ENCODE measurements at regions not wholly inside any gene's neighbourhood (a gene's known extent, or its start where the extent isn't known, plus 50 kb on each side); places are given as distances from the start of the nearest gene placed in this dataset.

- ATAC-seq: no peak
- Histone ChIP-seq H3K9me3 (no peaks in the 10 kb centered on the region), H3K36me3 (no peaks in the 10 kb centered on the region), H3K27me3 (no peaks in the 10 kb centered on the region), H3K4me3 (no peak overlapping the region), H3K4me1 (no peaks in the 10 kb centered on the region), H3K27ac (no peak overlapping the region)
- TF ChIP-seq POLR2AphosphoS5 (IDR thresholded peaks at IDR 0.05) (no peak), POLR2A (IDR thresholded peaks at IDR 0.05) (no peak), EP300 (IDR thresholded peaks at IDR 0.05) (no peak), CTCF (IDR thresholded peaks at IDR 0.05) (no peak)
These were observed 302.6 kb downstream of the MYCN start for GRCh38 chr2:16242906-16243305.

DNA sequence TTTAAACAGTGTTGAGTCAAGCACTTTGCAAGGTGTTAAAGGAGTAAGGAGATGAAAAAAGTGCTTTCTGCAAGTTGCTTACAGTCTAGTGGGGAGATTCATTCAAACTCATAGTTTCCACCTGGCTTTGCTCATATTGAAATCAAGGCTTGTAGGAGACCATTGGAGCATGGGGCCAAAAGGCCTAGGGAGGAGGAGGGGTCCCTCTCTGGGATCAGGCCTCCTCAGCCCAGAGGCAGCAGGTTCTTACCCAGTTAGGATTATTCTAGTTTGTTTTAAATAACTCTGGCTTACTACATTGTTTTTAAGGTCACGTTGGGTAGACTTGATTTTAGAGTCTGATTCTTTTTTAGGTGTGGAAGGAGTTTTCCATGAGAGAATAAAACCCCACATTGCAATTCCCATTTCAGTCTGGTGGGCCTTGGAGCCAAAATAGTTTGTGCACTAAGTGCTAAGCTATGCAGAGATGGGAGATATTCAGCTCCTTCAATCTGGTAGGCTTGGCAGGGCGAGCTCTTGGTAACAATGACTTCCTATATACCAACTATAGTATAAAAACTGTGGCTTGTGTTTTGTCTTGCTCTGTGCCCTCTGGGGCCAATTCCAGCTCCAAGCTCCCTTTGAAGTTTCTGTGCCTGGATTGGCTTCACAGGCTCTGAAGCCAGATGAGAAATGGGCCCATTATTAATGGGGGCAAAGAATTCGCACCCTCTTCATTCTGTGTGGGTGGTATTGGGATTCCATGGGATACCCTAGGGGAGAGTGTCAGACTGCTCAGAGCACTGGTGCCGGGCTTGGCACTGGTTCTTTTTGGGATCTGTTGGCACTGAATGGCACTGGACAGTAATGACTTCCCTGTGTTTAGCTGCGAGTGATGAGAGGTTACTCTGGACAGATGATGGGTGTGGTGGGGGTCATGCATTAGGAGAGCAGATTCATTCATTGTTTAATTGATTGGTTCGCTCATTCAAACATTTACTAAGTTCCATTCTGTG is 301.1 kb downstream of the MYCN start:
- no peak for ATAC-seq
- no peaks in the 10 kb centered on the region for H3K4me1 ChIP-seq
- no peaks in the 10 kb centered on the region for H3K27me3 ChIP-seq
- TF ChIP-seq EP300 (IDR thresholded peaks at IDR 0.05): no peak
- no peak for TF ChIP-seq CTCF (IDR thresholded peaks at IDR 0.05)
- no peak for TF ChIP-seq POLR2A (IDR thresholded peaks at IDR 0.05)
- no peak for TF ChIP-seq POLR2AphosphoS5 (IDR thresholded peaks at IDR 0.05)
- H3K36me3 ChIP-seq: no peaks in the 10 kb centered on the region
- H3K4me3 ChIP-seq: no peak overlapping the region
- 74 to 81% methylated on average over 3 to 5 of the region's 6 CpGs for WGBS, 2 donors (ENCODE audit: low coverage in 1 of 2)
- H3K9me3 ChIP-seq: no peaks in the 10 kb centered on the region
- no peak overlapping the region for H3K27ac ChIP-seq

DNA sequence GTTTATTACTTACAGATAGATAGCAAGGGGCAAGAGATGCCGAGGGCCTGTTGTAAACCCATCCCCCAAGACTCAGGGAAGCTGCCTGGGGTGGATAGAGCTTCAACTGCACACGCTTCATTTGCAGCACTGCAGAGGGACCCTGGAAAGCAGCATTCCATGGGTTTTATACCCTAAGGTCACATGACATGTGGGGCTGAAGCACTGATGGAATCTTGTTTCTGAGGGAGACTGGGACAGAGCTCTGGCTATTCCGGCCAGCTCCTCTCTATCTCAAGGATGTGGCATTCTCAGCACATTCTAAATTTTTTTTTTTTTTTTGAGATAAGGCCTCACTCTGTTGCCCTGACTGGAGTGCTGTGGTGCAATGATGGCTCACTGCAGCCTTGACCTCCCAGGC is 300.1 kb downstream of the MYCN start:
- ATAC-seq: no peak
- TF ChIP-seq EP300 (IDR thresholded peaks at IDR 0.05): no peak
- no peak for TF ChIP-seq POLR2AphosphoS5 (IDR thresholded peaks at IDR 0.05)
- no peak for TF ChIP-seq POLR2A (IDR thresholded peaks at IDR 0.05)
- no peak for TF ChIP-seq CTCF (IDR thresholded peaks at IDR 0.05)
- WGBS, 2 donors (ENCODE audit: low coverage in 1 of 2): 62% methylated on average over 2 of the region's 3 CpGs; no CpG with 5 or more reads in 1 of the 2 donors

GRCh38 chr2:16239296-16239850 is 299.0 kb downstream of the MYCN start:
- ATAC-seq: no peak
- WGBS, 2 donors (ENCODE audit: low coverage in 1 of 2): 85 to 94% methylated on average over 3 to 5 of the region's 6 CpGs
- no peak for TF ChIP-seq CTCF (IDR thresholded peaks at IDR 0.05)
- no peak for TF ChIP-seq POLR2AphosphoS5 (IDR thresholded peaks at IDR 0.05)
- no peak for TF ChIP-seq POLR2A (IDR thresholded peaks at IDR 0.05)
- no peak for TF ChIP-seq EP300 (IDR thresholded peaks at IDR 0.05)

More for the DNA sequence above, 300.1 kb downstream of the MYCN start:
- H3K27me3 ChIP-seq: peaks cover 5% of the 10 kb centered on the region
- H3K36me3 ChIP-seq: no peaks in the 10 kb centered on the region
- no peaks in the 10 kb centered on the region for H3K4me1 ChIP-seq
- no peak overlapping the region for H3K4me3 ChIP-seq
- no peaks in the 10 kb centered on the region for H3K9me3 ChIP-seq
- no peak overlapping the region for H3K27ac ChIP-seq

DNA sequence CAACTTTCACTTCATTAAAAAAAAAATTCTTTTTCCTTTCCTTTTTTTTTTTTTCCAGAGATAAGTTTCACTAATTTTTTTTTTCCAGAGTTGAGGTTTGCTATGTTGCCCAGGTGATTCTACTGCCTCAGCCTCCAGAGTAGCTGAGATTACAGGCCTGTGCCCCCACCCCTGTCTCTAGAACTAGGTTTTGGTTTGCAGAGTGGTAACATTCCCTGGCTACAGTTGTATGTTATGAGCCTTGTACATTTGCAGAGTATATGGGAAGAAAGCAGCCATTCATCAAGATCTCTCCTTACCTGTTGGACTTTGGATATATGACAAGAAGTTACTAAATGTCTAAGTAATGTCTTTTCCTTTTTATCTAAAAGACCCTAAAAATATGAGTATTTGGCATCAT is 298.4 kb downstream of the MYCN start:
- Histone ChIP-seq H3K27me3 (peaks cover 9% of the 10 kb centered on the region), H3K4me3 (no peak overlapping the region), H3K9me3 (no peaks in the 10 kb centered on the region), H3K36me3 (no peaks in the 10 kb centered on the region), H3K27ac (no peak overlapping the region), H3K4me1 (no peaks in the 10 kb centered on the region)
- TF ChIP-seq POLR2AphosphoS5 (IDR thresholded peaks at IDR 0.05): no peak
- no peak for TF ChIP-seq CTCF (IDR thresholded peaks at IDR 0.05)
- no peak for TF ChIP-seq POLR2A (IDR thresholded peaks at IDR 0.05)
- no peak for TF ChIP-seq EP300 (IDR thresholded peaks at IDR 0.05)
- ATAC-seq: no peak

More at GRCh38 chr2:16239296-16239850, 299.0 kb downstream of the MYCN start:
- H3K9me3 ChIP-seq: no peaks in the 10 kb centered on the region
- peaks cover 9% of the 10 kb centered on the region for H3K27me3 ChIP-seq
- no peaks in the 10 kb centered on the region for H3K4me1 ChIP-seq
- no peaks in the 10 kb centered on the region for H3K36me3 ChIP-seq
- H3K4me3 ChIP-seq: no peak overlapping the region
- H3K27ac ChIP-seq: no peak overlapping the region

All from gastroesophageal sphincter (tissue), 4 donors.